GM19468 (cell line): ENCODE measurements at regions not wholly inside any gene's neighbourhood (a gene's known extent, or its start where the extent isn't known, plus 50 kb on each side); places are given as distances from the start of the nearest gene placed in this dataset.

Source experiments
- ATAC-seq: cut with Tn5 transposase; IDR thresholded peaks from one replicate; pipeline ENCODE4 v1.9.1; 2021; ENCODE audit warnings: mild to moderate bottlenecking, moderate library complexity, moderate number of reproducible peaks; ENCODE audit not compliant: unreplicated experiment; ENCODE audit errors: extremely low read depth

GRCh38 chr21:28442624-28443023 is 550.1 kb downstream of the LTN1 start:
- no peak for ATAC-seq

GRCh38 chr21:28442085-28442484 is 550.6 kb downstream of the LTN1 start:
- ATAC-seq, result no peak

GRCh38 chr21:28439788-28440187 is 552.9 kb downstream of the LTN1 start:
- no peak for ATAC-seq

- no peak for ATAC-seq
Observed at GRCh38 chr21:28439251-28439650, 553.4 kb downstream of the LTN1 start.

GRCh38 chr21:28437061-28437460 is 555.6 kb downstream of the LTN1 start:
- no peak for ATAC-seq

GRCh38 chr21:28436286-28436932 is 556.3 kb downstream of the LTN1 start:
- no peak for ATAC-seq

- ATAC-seq, result no peak
Observed at GRCh38 chr21:28431527-28432200, 561.0 kb downstream of the LTN1 start.

- no peak for ATAC-seq
Observed at GRCh38 chr21:28431022-28431421, 561.7 kb downstream of the LTN1 start.

- no peak for ATAC-seq
Observed at GRCh38 chr21:28429161-28429560, 563.5 kb downstream of the LTN1 start.

- ATAC-seq, result no peak
Observed at GRCh38 chr21:28427394-28428022, 565.2 kb downstream of the LTN1 start.

GRCh38 chr21:28426545-28426944 is 566.1 kb downstream of the LTN1 start:
- ATAC-seq, result no peak

GRCh38 chr21:28423521-28424190 is 569.0 kb downstream of the LTN1 start:
- no peak for ATAC-seq

- ATAC-seq, result no peak
Observed at GRCh38 chr21:28421716-28422524, 570.8 kb downstream of the LTN1 start.

GRCh38 chr21:28419811-28420210 is 572.9 kb downstream of the LTN1 start:
- ATAC-seq, result no peak

GRCh38 chr21:28418726-28419514 is 573.8 kb downstream of the LTN1 start:
- no peak for ATAC-seq

GRCh38 chr21:28410256-28410655 is 582.4 kb downstream of the LTN1 start:
- ATAC-seq, result no peak

GRCh38 chr21:28402616-28402989 is 590.1 kb downstream of the LTN1 start:
- no peak for ATAC-seq

GRCh38 chr21:28397040-28397439 is 595.6 kb downstream of the LTN1 start:
- no peak for ATAC-seq

- no peak for ATAC-seq
Observed at GRCh38 chr21:28396421-28396820, 596.3 kb downstream of the LTN1 start.

GRCh38 chr21:28393279-28393678 is 599.4 kb downstream of the LTN1 start:
- ATAC-seq, result no peak
